DOHH2 (cell line): ENCODE measurements at regions not wholly inside any gene's neighbourhood (a gene's known extent, or its start where the extent isn't known, plus 50 kb on each side); places are given as distances from the start of the nearest gene placed in this dataset.

Experiments
- EZH2phosphoT487 ChIP-seq: fragments of 200-600 bp; sonication (generic); IDR thresholded peaks from 2 replicates; pipeline ENCODE4 v1.6.1; 2017; ENCODE audit warnings: borderline replicate concordance, mild to moderate bottlenecking, antibody characterized with exemption, low read length, moderate library complexity, mixed read lengths
- TF ChIP-seq, protein P1 (sequence below): fragments of 200-600 bp; sonication (generic); IDR thresholded peaks from one replicate; pipeline ENCODE4 v1.5.1; 2014; ENCODE audit warnings: antibody characterized with exemption, mild to moderate bottlenecking, low read depth, low read length; ENCODE audit not compliant: poor library complexity, severe bottlenecking

- TF ChIP-seq, protein P1, sequence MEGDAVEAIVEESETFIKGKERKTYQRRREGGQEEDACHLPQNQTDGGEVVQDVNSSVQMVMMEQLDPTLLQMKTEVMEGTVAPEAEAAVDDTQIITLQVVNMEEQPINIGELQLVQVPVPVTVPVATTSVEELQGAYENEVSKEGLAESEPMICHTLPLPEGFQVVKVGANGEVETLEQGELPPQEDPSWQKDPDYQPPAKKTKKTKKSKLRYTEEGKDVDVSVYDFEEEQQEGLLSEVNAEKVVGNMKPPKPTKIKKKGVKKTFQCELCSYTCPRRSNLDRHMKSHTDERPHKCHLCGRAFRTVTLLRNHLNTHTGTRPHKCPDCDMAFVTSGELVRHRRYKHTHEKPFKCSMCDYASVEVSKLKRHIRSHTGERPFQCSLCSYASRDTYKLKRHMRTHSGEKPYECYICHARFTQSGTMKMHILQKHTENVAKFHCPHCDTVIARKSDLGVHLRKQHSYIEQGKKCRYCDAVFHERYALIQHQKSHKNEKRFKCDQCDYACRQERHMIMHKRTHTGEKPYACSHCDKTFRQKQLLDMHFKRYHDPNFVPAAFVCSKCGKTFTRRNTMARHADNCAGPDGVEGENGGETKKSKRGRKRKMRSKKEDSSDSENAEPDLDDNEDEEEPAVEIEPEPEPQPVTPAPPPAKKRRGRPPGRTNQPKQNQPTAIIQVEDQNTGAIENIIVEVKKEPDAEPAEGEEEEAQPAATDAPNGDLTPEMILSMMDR: no peak
- no peak for TF ChIP-seq EZH2phosphoT487
Observed at GRCh38 chr1:55694310-55694801, 479.2 kb upstream of the USP24 start.
